ENCODE measurements at regions not wholly inside any gene's neighbourhood (a gene's known extent, or its start where the extent isn't known, plus 50 kb on each side); places are given as distances from the start of the nearest gene placed in this dataset.

DNA sequence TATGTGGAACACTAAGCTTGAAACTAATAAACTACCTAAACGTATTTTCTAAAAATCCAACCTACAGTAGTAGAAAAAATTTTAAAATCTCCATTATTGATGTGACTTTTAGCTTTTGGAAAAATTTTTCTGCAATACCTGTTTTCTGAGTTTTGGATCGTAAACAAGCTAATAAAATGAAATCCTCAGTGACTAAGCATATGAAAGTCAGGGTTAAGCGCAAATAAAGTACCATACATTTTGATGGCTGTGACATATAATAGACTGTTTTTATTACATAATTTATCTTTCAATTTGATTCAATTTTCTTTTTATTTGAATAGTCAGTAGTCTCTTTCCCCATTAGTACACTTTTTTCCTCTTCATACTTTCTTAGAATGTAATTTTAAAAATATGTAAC lies 683.6 kb downstream of the NUP35 start:
- Histone ChIP-seq H3K36me3 (ENCODE audit: control insufficient read depth, insufficient read depth, low read length) (no peaks in the 10 kb centered on the region), H3K23ac (ENCODE audit: low read length) (no peak overlapping the region), H4K5ac (ENCODE audit: low read length) (no peak overlapping the region), H2BK5ac (ENCODE audit: low read length) (no peak overlapping the region), H2AK5ac (ENCODE audit: low read length) (no peak overlapping the region), H3K56ac (ENCODE audit: low read length) (no peak overlapping the region), H3K4ac (ENCODE audit: low read depth, low read length) (no peak overlapping the region), H2BK120ac (ENCODE audit: low read depth, low read length) (no peak overlapping the region), H2BK15ac (replicated peaks; ENCODE audit: low read depth) (no peak overlapping the region), H3K18ac (ENCODE audit: low read length) (no peak overlapping the region), H3K4me2 (ENCODE audit: low read length) (no peak overlapping the region), H3K4me3 (ENCODE audit: low read length) (no peak overlapping the region), H3K79me1 (ENCODE audit: low read length) (no peaks in the 10 kb centered on the region), H4K8ac (ENCODE audit: low read depth, low read length) (no peak overlapping the region), H3K4me1 (ENCODE audit: control insufficient read depth, low read depth, low read length) (no peaks in the 10 kb centered on the region), H3K27ac (ENCODE audit: low read depth, low read length) (no peak overlapping the region), H3K79me2 (ENCODE audit: control insufficient read depth, insufficient read depth, low read length) (no peaks in the 10 kb centered on the region), H3K27me3 (ENCODE audit: insufficient read depth, low read length, poor library complexity) (no peaks in the 10 kb centered on the region), H3K9ac (ENCODE audit: low read length) (no peak overlapping the region)
- no peak for DNase-seq
- WGBS (ENCODE audit: extremely low coverage, insufficient coverage, low lambda C conversion rate), result 100% methylated on average over 1 of the region's 3 CpGs

DNA sequence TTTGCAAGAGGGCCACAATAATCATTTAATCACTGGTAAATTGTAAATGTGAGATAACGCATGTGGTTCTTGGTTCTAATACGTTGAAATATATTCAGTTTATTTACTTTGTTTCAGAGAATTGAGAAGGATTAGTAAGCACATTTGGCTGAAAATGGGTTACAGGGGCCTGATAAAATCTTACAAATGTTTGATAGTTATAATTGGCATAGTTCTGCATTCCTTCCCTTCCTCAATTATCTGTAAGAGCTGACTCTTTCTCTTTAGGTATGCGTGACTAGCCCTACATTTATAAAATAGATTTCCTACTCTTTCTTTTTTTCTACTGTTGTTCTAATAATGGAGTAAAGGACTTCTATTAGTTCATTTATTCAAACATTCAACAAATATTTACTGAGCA lies 685.2 kb downstream of the NUP35 start:
- H2BK5ac ChIP-seq (ENCODE audit: low read length), result no peak overlapping the region
- H3K27ac ChIP-seq (ENCODE audit: low read depth, low read length), result no peak overlapping the region
- no peaks in the 10 kb centered on the region for H3K79me1 ChIP-seq (ENCODE audit: low read length)
- no peak overlapping the region for H3K56ac ChIP-seq (ENCODE audit: low read length)
- no peak overlapping the region for H2BK15ac ChIP-seq (replicated peaks; ENCODE audit: low read depth)
- H3K4ac ChIP-seq (ENCODE audit: low read depth, low read length), result no peak overlapping the region
- H3K79me2 ChIP-seq (ENCODE audit: control insufficient read depth, insufficient read depth, low read length), result no peaks in the 10 kb centered on the region
- DNase-seq, result no peak
- H3K18ac ChIP-seq (ENCODE audit: low read length), result no peak overlapping the region
- whole genome bisulfite sequencing (ENCODE audit: extremely low coverage, insufficient coverage, low lambda C conversion rate), result no CpG with 5 or more reads among the region's 3 CpGs
- H3K4me2 ChIP-seq (ENCODE audit: low read length), result no peak overlapping the region
- H3K23ac ChIP-seq (ENCODE audit: low read length), result no peak overlapping the region
- no peak overlapping the region for H3K9ac ChIP-seq (ENCODE audit: low read length)
- no peak overlapping the region for H4K8ac ChIP-seq (ENCODE audit: low read depth, low read length)
- no peak overlapping the region for H2AK5ac ChIP-seq (ENCODE audit: low read length)
- H3K4me3 ChIP-seq (ENCODE audit: low read length), result no peak overlapping the region
- H3K36me3 ChIP-seq (ENCODE audit: control insufficient read depth, insufficient read depth, low read length), result no peaks in the 10 kb centered on the region
- H4K5ac ChIP-seq (ENCODE audit: low read length), result no peak overlapping the region
- no peaks in the 10 kb centered on the region for H3K27me3 ChIP-seq (ENCODE audit: insufficient read depth, low read length, poor library complexity)
- H3K4me1 ChIP-seq (ENCODE audit: control insufficient read depth, low read depth, low read length), result no peaks in the 10 kb centered on the region
- H2BK120ac ChIP-seq (ENCODE audit: low read depth, low read length), result no peak overlapping the region

DNA sequence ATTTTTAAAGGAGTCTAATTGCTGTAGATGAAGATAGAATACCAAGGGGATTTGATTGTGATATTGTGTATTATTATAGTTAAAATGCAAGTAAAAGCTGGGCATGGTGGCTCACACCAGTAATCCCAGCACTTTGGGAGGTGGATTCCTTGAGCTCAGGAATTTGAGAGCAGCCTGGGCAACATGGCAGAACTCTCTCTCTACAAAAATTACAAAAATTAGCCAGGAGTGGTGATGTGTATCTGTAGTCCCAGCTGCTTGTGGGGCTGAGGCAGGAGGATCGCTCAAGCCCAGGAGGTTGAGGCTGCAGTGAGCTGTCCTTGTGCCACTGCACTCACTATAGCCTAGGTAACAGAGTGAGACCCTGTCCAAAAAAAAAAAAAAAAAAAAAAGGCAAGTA lies 687.0 kb downstream of the NUP35 start:
- Histone ChIP-seq H2AK5ac (ENCODE audit: low read length) (no peak overlapping the region), H2BK15ac (replicated peaks; ENCODE audit: low read depth) (no peak overlapping the region), H3K4ac (ENCODE audit: low read depth, low read length) (no peak overlapping the region), H3K27me3 (ENCODE audit: insufficient read depth, low read length, poor library complexity) (no peaks in the 10 kb centered on the region), H3K4me1 (ENCODE audit: control insufficient read depth, low read depth, low read length) (no peaks in the 10 kb centered on the region), H3K79me2 (ENCODE audit: control insufficient read depth, insufficient read depth, low read length) (no peaks in the 10 kb centered on the region), H3K18ac (ENCODE audit: low read length) (no peak overlapping the region), H2BK5ac (ENCODE audit: low read length) (no peak overlapping the region), H2BK120ac (ENCODE audit: low read depth, low read length) (no peak overlapping the region), H3K9ac (ENCODE audit: low read length) (no peak overlapping the region), H3K56ac (ENCODE audit: low read length) (no peak overlapping the region), H4K5ac (ENCODE audit: low read length) (no peak overlapping the region), H3K36me3 (ENCODE audit: control insufficient read depth, insufficient read depth, low read length) (no peaks in the 10 kb centered on the region), H3K79me1 (ENCODE audit: low read length) (no peaks in the 10 kb centered on the region), H3K27ac (ENCODE audit: low read depth, low read length) (no peak overlapping the region), H3K23ac (ENCODE audit: low read length) (no peak overlapping the region), H4K8ac (ENCODE audit: low read depth, low read length) (no peak overlapping the region), H3K4me2 (ENCODE audit: low read length) (no peak overlapping the region), H3K4me3 (ENCODE audit: low read length) (no peak overlapping the region)
- DNase-seq, result no peak
- WGBS (ENCODE audit: extremely low coverage, insufficient coverage, low lambda C conversion rate), result no CpG with 5 or more reads among the region's 1 CpG

DNA sequence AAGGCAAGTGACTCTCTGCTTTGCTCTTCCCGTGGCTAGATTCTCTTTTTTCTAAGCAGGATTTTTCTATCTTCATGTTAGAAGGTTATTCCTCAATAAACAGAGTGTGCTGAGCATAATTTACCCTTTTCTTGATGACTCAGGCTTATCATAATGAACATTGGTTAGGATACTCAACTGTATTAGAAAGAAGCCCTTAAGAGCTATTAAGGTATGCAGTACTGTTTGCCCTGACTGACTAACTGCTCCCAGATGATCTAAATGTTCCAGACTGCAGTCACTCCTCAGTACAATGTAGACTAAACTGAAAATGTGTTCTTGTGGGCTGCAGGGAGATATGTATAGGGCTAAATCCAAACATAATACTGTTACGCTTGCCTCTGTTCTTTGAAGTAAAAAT lies 687.8 kb downstream of the NUP35 start:
- no peaks in the 10 kb centered on the region for H3K4me1 ChIP-seq (ENCODE audit: control insufficient read depth, low read depth, low read length)
- no peaks in the 10 kb centered on the region for H3K79me2 ChIP-seq (ENCODE audit: control insufficient read depth, insufficient read depth, low read length)
- no peak overlapping the region for H2BK120ac ChIP-seq (ENCODE audit: low read depth, low read length)
- no peak overlapping the region for H3K23ac ChIP-seq (ENCODE audit: low read length)
- no peak overlapping the region for H4K5ac ChIP-seq (ENCODE audit: low read length)
- H3K27ac ChIP-seq (ENCODE audit: low read depth, low read length), result no peak overlapping the region
- no peak overlapping the region for H3K18ac ChIP-seq (ENCODE audit: low read length)
- H3K4me3 ChIP-seq (ENCODE audit: low read length), result no peak overlapping the region
- no peak overlapping the region for H2BK15ac ChIP-seq (replicated peaks; ENCODE audit: low read depth)
- no peak for DNase-seq
- WGBS (ENCODE audit: extremely low coverage, insufficient coverage, low lambda C conversion rate), result no CpG with 5 or more reads among the region's 2 CpGs
- H3K56ac ChIP-seq (ENCODE audit: low read length), result no peak overlapping the region
- no peak overlapping the region for H2AK5ac ChIP-seq (ENCODE audit: low read length)
- H3K27me3 ChIP-seq (ENCODE audit: insufficient read depth, low read length, poor library complexity), result no peaks in the 10 kb centered on the region
- H3K4ac ChIP-seq (ENCODE audit: low read depth, low read length), result no peak overlapping the region
- no peak overlapping the region for H3K4me2 ChIP-seq (ENCODE audit: low read length)
- no peak overlapping the region for H2BK5ac ChIP-seq (ENCODE audit: low read length)
- H3K79me1 ChIP-seq (ENCODE audit: low read length), result no peaks in the 10 kb centered on the region
- H4K8ac ChIP-seq (ENCODE audit: low read depth, low read length), result no peak overlapping the region
- H3K36me3 ChIP-seq (ENCODE audit: control insufficient read depth, insufficient read depth, low read length), result no peaks in the 10 kb centered on the region
- H3K9ac ChIP-seq (ENCODE audit: low read length), result no peak overlapping the region

DNA sequence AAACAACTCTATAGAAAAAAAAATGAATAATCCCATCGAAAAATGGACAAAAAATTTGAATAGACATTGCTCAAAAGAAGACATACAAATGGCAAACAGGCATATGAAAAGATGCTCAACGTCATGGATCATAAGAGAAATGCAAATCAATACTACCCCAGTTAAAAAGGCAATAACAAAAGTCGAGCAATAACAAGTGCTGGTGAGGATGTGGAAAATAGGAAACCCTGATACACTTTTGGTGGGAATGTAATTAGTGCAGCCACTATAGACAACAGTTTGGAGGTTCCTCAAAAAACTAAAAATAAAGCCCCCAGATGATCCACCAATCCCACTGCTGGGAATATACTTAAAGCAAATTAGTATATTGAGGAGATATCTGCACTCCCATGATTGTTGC lies 701.5 kb downstream of the NUP35 start:
- no peaks in the 10 kb centered on the region for H3K79me1 ChIP-seq (ENCODE audit: low read length)
- no CpG with 5 or more reads among the region's 3 CpGs for WGBS (ENCODE audit: extremely low coverage, insufficient coverage, low lambda C conversion rate)
- H3K4ac ChIP-seq (ENCODE audit: low read depth, low read length), result no peak overlapping the region
- no peak overlapping the region for H3K4me2 ChIP-seq (ENCODE audit: low read length)
- no peak overlapping the region for H2BK5ac ChIP-seq (ENCODE audit: low read length)
- no peak overlapping the region for H4K5ac ChIP-seq (ENCODE audit: low read length)
- H3K4me3 ChIP-seq (ENCODE audit: low read length), result no peak overlapping the region
- H3K18ac ChIP-seq (ENCODE audit: low read length), result no peak overlapping the region
- H2BK15ac ChIP-seq (replicated peaks; ENCODE audit: low read depth), result no peak overlapping the region
- no peaks in the 10 kb centered on the region for H3K4me1 ChIP-seq (ENCODE audit: control insufficient read depth, low read depth, low read length)
- H3K56ac ChIP-seq (ENCODE audit: low read length), result no peak overlapping the region
- H2AK5ac ChIP-seq (ENCODE audit: low read length), result no peak overlapping the region
- no peak overlapping the region for H2BK120ac ChIP-seq (ENCODE audit: low read depth, low read length)
- no peaks in the 10 kb centered on the region for H3K79me2 ChIP-seq (ENCODE audit: control insufficient read depth, insufficient read depth, low read length)
- H3K27me3 ChIP-seq (ENCODE audit: insufficient read depth, low read length, poor library complexity), result no peaks in the 10 kb centered on the region
- H4K8ac ChIP-seq (ENCODE audit: low read depth, low read length), result no peak overlapping the region
- no peak overlapping the region for H3K23ac ChIP-seq (ENCODE audit: low read length)
- H3K9ac ChIP-seq (ENCODE audit: low read length), result no peak overlapping the region
- DNase-seq, result no peak
- no peaks in the 10 kb centered on the region for H3K36me3 ChIP-seq (ENCODE audit: control insufficient read depth, insufficient read depth, low read length)
- H3K27ac ChIP-seq (ENCODE audit: low read depth, low read length), result no peak overlapping the region

DNA sequence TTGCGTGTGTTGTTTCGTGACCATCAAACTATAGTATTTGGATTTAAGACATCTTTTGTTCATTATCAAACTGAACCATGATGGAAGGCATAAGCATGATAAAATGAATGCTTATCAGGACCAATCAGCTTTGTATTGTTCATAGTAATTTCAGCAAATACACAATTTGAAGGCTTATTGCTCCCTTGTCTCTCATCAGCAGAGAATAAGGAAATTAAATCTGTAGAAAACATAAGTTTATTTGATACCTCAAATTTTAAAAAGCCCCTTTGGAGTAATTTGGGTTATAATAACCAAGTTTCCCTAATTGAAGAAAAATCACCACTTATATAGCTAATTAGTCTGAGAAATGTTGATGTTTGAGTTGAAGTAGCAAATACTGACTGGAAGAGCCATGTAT lies 705.7 kb downstream of the NUP35 start:
- Histone ChIP-seq H4K5ac (ENCODE audit: low read length) (no peak overlapping the region), H3K4me2 (ENCODE audit: low read length) (no peak overlapping the region), H3K79me2 (ENCODE audit: control insufficient read depth, insufficient read depth, low read length) (no peaks in the 10 kb centered on the region), H3K4ac (ENCODE audit: low read depth, low read length) (no peak overlapping the region), H3K4me1 (ENCODE audit: control insufficient read depth, low read depth, low read length) (no peaks in the 10 kb centered on the region), H4K8ac (ENCODE audit: low read depth, low read length) (no peak overlapping the region), H3K4me3 (ENCODE audit: low read length) (no peak overlapping the region), H2BK15ac (replicated peaks; ENCODE audit: low read depth) (no peak overlapping the region), H3K23ac (ENCODE audit: low read length) (no peak overlapping the region), H2AK5ac (ENCODE audit: low read length) (no peak overlapping the region), H3K56ac (ENCODE audit: low read length) (no peak overlapping the region), H2BK120ac (ENCODE audit: low read depth, low read length) (no peak overlapping the region), H3K27ac (ENCODE audit: low read depth, low read length) (no peak overlapping the region), H2BK5ac (ENCODE audit: low read length) (no peak overlapping the region), H3K27me3 (ENCODE audit: insufficient read depth, low read length, poor library complexity) (no peaks in the 10 kb centered on the region), H3K18ac (ENCODE audit: low read length) (no peak overlapping the region), H3K79me1 (ENCODE audit: low read length) (no peaks in the 10 kb centered on the region), H3K9ac (ENCODE audit: low read length) (no peak overlapping the region), H3K36me3 (ENCODE audit: control insufficient read depth, insufficient read depth, low read length) (no peaks in the 10 kb centered on the region)
- no peak for DNase-seq
- no CpG with 5 or more reads among the region's 2 CpGs for WGBS (ENCODE audit: extremely low coverage, insufficient coverage, low lambda C conversion rate)

Data from mesendoderm (in vitro differentiated cells).